GM12878 (cell line): ENCODE measurements at regions not wholly inside any gene's neighbourhood (a gene's known extent, or its start where the extent isn't known, plus 50 kb on each side); places are given as distances from the start of the nearest gene placed in this dataset.

Experiments used
- ATAC-seq: fragments of 200-7000 bp; cut with Tn5 transposase; 3 replicates; pipeline ENCODE4 v1.9.1; 2020; ENCODE audit warnings: mild to moderate bottlenecking, moderate library complexity
- BruUV-seq: library from RNA; stranded (reverse); fragments of 400-500 nt; replicated peaks from 2 replicates; lab custom pipeline; 2021; lab: Mats Ljungman, UMichigan
- CTCF ChIA-PET: fragments of 300-600 bp; sonication (Branson Sonifier 250); formaldehyde crosslinking; extraction: SDS; loops from one replicate; lab custom pipeline; 2021; ENCODE audit warnings: inconsistent platforms; lab: Yijun Ruan, JAX
- POLR2A ChIA-PET: fragments of 350-600 bp; formaldehyde crosslinking; extraction: SDS; loops from one replicate; lab custom pipeline; 2021; ENCODE audit warnings: inconsistent platforms; lab: Charles Lee
- RAD21 ChIA-PET: fragments of 300-600 bp; sonication (Branson Sonifier 250); formaldehyde crosslinking; loops from one replicate; lab custom pipeline; 2023; ENCODE audit warnings: antibody characterized with exemption; ENCODE audit not compliant: unreplicated experiment; lab: Charles Lee
- SMC1A ChIA-PET: fragments of 300-600 bp; sonication (Branson Sonifier 250); formaldehyde crosslinking; loops from one replicate; lab custom pipeline; 2023; ENCODE audit not compliant: unreplicated experiment, uncharacterized antibody; lab: Charles Lee
- DNase-seq: peaks from one replicate; pipeline ENCODE4 v3.0.0-alpha.2; 2011; ENCODE audit warnings: low read depth, low spot score
- FAIRE-seq: peaks from 3 replicates; lab custom pipeline; 2011; peaks lifted over from hg19 to GRCh38; lab: Jason Lieb, UNC
- H2AFZ ChIP-seq: 2 replicates; pipeline ENCODE4 v1.6.0; 2011; ENCODE audit warnings: low read depth, low read length, control low read depth; ENCODE audit not compliant: control insufficient read depth
- H3K27ac ChIP-seq: 2 replicates; pipeline ENCODE4 v1.5.1; 2011; ENCODE audit warnings: control low read depth; ENCODE audit not compliant: control insufficient read depth, insufficient read depth
- H3K27me3 ChIP-seq, 2 experiments: replicated peaks in 1 of 2; 2 replicates each; pipeline versions ENCODE4 v1.6.0 to v1.6.1; 2011; ENCODE audit warnings: low read length in 1 of 2; ENCODE audit not compliant: control insufficient read depth in 2 of 2, insufficient read depth in 2 of 2
- H3K36me3 ChIP-seq, 2 experiments: 2 replicates each; pipeline ENCODE4 v1.5.1; 2011; ENCODE audit warnings: low read length in 1 of 2; ENCODE audit not compliant: control insufficient read depth in 2 of 2, insufficient read depth in 2 of 2
- H3K4me1 ChIP-seq: 2 replicates; pipeline ENCODE4 v1.6.1; 2011; ENCODE audit warnings: mild to moderate bottlenecking, low read length, moderate library complexity, mixed read lengths; ENCODE audit not compliant: control insufficient read depth, insufficient read depth
- H3K4me2 ChIP-seq: 2 replicates; pipeline ENCODE4 v1.6.0; 2011; ENCODE audit warnings: control low read depth; ENCODE audit not compliant: control insufficient read depth, insufficient read depth
- H3K4me3 ChIP-seq: fragments of 200-600 bp; sonication (generic); 2 replicates; pipeline ENCODE4 v1.5.1; 2016
- H3K79me2 ChIP-seq: 2 replicates; pipeline ENCODE4 v1.6.0; 2011; ENCODE audit warnings: low read length; ENCODE audit not compliant: control insufficient read depth, insufficient read depth
- H3K9ac ChIP-seq: 2 replicates; pipeline ENCODE4 v1.8.0; 2011; ENCODE audit warnings: low read length, control low read depth, mixed read lengths; ENCODE audit not compliant: control insufficient read depth, insufficient read depth
- H3K9me3 ChIP-seq: replicated peaks from 3 replicates; pipeline ENCODE4 v1.5.1; 2011; ENCODE audit warnings: mild to moderate bottlenecking, low read length; ENCODE audit not compliant: control insufficient read depth, insufficient read depth
- H4K20me1 ChIP-seq: 2 replicates; pipeline ENCODE4 v1.6.0; 2011; ENCODE audit not compliant: control insufficient read depth, insufficient read depth
- BACH1 ChIP-seq: fragments of 450-650 bp; IDR thresholded peaks from 2 replicates; pipeline ENCODE4 v1.6.1; 2017; ENCODE audit warnings: mild to moderate bottlenecking, borderline replicate concordance
- BRCA1 ChIP-seq: IDR thresholded peaks from 2 replicates; pipeline ENCODE4 v1.6.1; 2011; ENCODE audit warnings: low read depth, low read length, improper control_type of control experiment
- CEBPB ChIP-seq, 2 experiments: fragments of 150-350 bp in 1 of 2; IDR thresholded peaks; 2 replicates each; pipeline ENCODE4 v1.6.1; 2012 to 2014; ENCODE audit warnings: low read depth in 2 of 2, low read length in 2 of 2, borderline replicate concordance in 1 of 2, inconsistent platforms in 1 of 2
- CREM ChIP-seq: IDR thresholded peaks from 2 replicates; pipeline ENCODE4 v1.6.1; 2014; ENCODE audit warnings: antibody characterized with exemption, low read depth
- ESRRA ChIP-seq: IDR thresholded peaks from 2 replicates; pipeline ENCODE4 v1.6.1; 2012; ENCODE audit warnings: mild to moderate bottlenecking, low read length, improper control_type of control experiment
- KAT2A ChIP-seq: conservative IDR thresholded peaks from 2 replicates; pipeline ENCODE4 v1.6.1; 2011; ENCODE audit warnings: low read depth, low read length; ENCODE audit not compliant: control insufficient read depth
- POLR2AphosphoS5 ChIP-seq: IDR thresholded peaks from 2 replicates; pipeline ENCODE4 v1.6.1; 2011; ENCODE audit warnings: mild to moderate bottlenecking, low read length, inconsistent platforms
- STAT3 ChIP-seq: IDR thresholded peaks from 2 replicates; pipeline ENCODE4 v1.6.1; 2011; ENCODE audit warnings: low read depth, low read length, improper control_type of control experiment
- ZNF24 ChIP-seq: fragments of 450-650 bp; IDR thresholded peaks from 2 replicates; pipeline ENCODE4 v1.6.1; 2017; ENCODE audit warnings: antibody characterized with exemption, mild to moderate bottlenecking
- WGBS: methylation state at CpG from one replicate; pipeline ENCODE4 v1.1.6; 2016; ENCODE audit warnings: low lambda C conversion rate; ENCODE audit not compliant: insufficient replicate concordance, insufficient coverage; ENCODE audit errors: missing lambda C conversion rate; 5-methylcytosine and 5-hydroxymethylcytosine counted together
- in situ Hi-C: fragments of 300-500 bp; cut with MboI; formaldehyde crosslinking; loops from 9 replicates; pipeline ENCODE4 v1.14.3; 2018; ENCODE audit warnings: mixed read lengths
- intact Hi-C: fragments of 100-400 bp; cut with micrococcal nuclease; formaldehyde crosslinking; loops from one replicate; pipeline ENCODE4 v1.14.2; 2022; ENCODE audit not compliant: unreplicated experiment
- TF ChIP-seq, protein P1 (sequence below): fragments of 450-650 bp; formaldehyde crosslinking; IDR thresholded peaks from 2 replicates; pipeline ENCODE4 v1.4.0; 2022; ENCODE audit warnings: mild to moderate bottlenecking, moderate library complexity
- TF ChIP-seq, protein P2 (sequence below): IDR thresholded peaks from 2 replicates; pipeline ENCODE4 v1.6.1; 2012; ENCODE audit warnings: mild to moderate bottlenecking, low read depth, low read length
- TF ChIP-seq, protein P3 (sequence below): fragments of 450-650 bp; IDR thresholded peaks from 2 replicates; pipeline ENCODE4 v1.6.1; 2018; ENCODE audit warnings: borderline replicate concordance, mild to moderate bottlenecking; ENCODE audit not compliant: partially characterized antibody

DNA sequence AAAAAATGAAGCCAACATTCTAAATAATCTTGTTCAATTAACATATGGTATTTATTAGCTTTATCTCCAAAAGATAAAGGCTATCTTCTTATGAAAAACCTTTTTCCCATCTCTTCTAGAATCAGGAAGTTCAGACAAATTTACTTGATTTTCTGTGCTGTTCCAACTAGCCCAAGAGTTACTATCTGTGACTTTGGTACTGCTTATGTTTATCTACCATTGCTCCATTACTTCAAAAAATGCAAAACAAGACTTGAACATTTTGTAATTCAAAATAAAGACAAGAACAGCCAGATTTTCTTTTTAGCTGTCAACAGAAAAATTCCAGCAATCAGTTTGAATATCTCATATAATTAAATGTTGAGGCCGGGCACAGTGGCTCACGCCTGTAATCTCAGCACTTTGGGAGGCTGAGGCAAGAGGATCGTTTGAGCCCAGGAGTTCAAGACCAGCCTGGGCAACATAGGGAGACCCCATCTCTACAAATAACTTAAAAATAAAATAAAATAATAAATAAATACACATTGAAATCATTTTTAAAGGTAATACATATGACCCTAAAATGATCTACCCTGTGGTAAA is 188.5 kb downstream of the LTN1 start (continued):
- TF ChIP-seq, protein P1, sequence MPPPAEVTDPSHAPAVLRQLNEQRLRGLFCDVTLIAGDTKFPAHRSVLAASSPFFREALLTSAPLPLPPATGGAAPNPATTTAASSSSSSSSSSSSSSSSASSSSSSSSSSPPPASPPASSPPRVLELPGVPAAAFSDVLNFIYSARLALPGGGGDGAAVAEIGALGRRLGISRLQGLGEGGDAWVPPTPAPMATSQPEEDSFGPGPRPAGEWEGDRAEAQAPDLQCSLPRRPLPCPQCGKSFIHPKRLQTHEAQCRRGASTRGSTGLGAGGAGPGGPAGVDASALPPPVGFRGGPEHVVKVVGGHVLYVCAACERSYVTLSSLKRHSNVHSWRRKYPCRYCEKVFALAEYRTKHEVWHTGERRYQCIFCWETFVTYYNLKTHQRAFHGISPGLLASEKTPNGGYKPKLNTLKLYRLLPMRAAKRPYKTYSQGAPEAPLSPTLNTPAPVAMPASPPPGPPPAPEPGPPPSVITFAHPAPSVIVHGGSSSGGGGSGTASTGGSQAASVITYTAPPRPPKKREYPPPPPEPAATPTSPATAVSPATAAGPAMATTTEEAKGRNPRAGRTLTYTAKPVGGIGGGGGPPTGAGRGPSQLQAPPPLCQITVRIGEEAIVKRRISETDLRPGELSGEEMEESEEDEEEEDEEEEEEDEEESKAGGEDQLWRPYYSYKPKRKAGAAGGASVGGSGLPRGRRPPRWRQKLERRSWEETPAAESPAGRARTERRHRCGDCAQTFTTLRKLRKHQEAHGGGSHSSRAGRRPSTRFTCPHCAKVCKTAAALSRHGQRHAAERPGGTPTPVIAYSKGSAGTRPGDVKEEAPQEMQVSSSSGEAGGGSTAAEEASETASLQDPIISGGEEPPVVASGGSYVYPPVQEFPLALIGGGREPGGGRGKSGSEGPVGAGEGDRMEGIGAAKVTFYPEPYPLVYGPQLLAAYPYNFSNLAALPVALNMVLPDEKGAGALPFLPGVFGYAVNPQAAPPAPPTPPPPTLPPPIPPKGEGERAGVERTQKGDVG (CRISPR knock-in tag) = no peak
- TF ChIP-seq BRCA1 = no peak
- TF ChIP-seq, protein P2, sequence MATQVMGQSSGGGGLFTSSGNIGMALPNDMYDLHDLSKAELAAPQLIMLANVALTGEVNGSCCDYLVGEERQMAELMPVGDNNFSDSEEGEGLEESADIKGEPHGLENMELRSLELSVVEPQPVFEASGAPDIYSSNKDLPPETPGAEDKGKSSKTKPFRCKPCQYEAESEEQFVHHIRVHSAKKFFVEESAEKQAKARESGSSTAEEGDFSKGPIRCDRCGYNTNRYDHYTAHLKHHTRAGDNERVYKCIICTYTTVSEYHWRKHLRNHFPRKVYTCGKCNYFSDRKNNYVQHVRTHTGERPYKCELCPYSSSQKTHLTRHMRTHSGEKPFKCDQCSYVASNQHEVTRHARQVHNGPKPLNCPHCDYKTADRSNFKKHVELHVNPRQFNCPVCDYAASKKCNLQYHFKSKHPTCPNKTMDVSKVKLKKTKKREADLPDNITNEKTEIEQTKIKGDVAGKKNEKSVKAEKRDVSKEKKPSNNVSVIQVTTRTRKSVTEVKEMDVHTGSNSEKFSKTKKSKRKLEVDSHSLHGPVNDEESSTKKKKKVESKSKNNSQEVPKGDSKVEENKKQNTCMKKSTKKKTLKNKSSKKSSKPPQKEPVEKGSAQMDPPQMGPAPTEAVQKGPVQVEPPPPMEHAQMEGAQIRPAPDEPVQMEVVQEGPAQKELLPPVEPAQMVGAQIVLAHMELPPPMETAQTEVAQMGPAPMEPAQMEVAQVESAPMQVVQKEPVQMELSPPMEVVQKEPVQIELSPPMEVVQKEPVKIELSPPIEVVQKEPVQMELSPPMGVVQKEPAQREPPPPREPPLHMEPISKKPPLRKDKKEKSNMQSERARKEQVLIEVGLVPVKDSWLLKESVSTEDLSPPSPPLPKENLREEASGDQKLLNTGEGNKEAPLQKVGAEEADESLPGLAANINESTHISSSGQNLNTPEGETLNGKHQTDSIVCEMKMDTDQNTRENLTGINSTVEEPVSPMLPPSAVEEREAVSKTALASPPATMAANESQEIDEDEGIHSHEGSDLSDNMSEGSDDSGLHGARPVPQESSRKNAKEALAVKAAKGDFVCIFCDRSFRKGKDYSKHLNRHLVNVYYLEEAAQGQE = no peak

DNA sequence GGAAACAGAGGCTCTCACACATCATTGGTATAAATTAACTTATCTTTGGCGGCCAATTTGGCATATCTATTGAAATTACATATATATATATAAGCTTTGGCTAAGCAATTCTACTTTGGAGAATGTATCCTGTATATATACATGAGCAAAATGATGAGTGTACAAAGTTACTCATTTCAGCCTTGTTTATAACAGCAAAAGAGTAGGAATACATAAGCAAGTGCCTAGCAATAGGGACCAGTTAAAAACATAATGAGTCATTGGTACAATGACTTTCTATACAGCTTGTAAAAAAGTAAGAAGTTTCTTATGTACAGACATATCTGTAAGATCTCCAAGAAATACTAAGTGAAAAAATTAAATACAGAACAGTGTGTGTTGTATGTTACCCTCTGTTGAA is 190.8 kb downstream of the LTN1 start:
- intact Hi-C loops (no loop called here), in situ Hi-C loops (no loop called here)
- ATAC-seq (no peak), DNase-seq (no peak), FAIRE-seq (no peak)
- no peaks in the 10 kb centered on the region for H3K36me3 ChIP-seq
- POLR2A ChIA-PET = no interaction called here
- CTCF ChIA-PET = interaction anchor here (0.7 kb wide), 1 partner anchor 284 kb away, joined by 3 read pairs; no protein-coding TSS in a partner anchor
- no TSS peak for BruUV-seq
- no peaks in the 10 kb centered on the region for H3K27me3 ChIP-seq
- H3K9me3 ChIP-seq = no peaks in the 10 kb centered on the region
- no peak overlapping the region for H3K4me3 ChIP-seq
- no peaks in the 10 kb centered on the region for H4K20me1 ChIP-seq
- SMC1A ChIA-PET = no interaction called here
- H3K27ac ChIP-seq = no peak overlapping the region
- no peak overlapping the region for H3K4me2 ChIP-seq
- RAD21 ChIA-PET = no interaction called here
- WGBS = 15% methylated on average over 1 of the region's 1 CpG
- no peaks in the 10 kb centered on the region for H3K79me2 ChIP-seq
- H2AFZ ChIP-seq = no peak overlapping the region
- no peaks in the 10 kb centered on the region for H3K4me1 ChIP-seq
- no peak overlapping the region for H3K9ac ChIP-seq
- no peak for TF ChIP-seq CEBPB (IDR thresholded peaks at IDR 0.05; ENCODE audit: borderline replicate concordance in 1 of 2, low read depth in 2 of 2, low read length in 2 of 2)
- no peak for TF ChIP-seq ZNF24
- no peak for TF ChIP-seq STAT3
- no peak for TF ChIP-seq CREM
- TF ChIP-seq KAT2A = no peak
- no peak for TF ChIP-seq BACH1
- TF ChIP-seq ESRRA = no peak
- TF ChIP-seq, protein P3, sequence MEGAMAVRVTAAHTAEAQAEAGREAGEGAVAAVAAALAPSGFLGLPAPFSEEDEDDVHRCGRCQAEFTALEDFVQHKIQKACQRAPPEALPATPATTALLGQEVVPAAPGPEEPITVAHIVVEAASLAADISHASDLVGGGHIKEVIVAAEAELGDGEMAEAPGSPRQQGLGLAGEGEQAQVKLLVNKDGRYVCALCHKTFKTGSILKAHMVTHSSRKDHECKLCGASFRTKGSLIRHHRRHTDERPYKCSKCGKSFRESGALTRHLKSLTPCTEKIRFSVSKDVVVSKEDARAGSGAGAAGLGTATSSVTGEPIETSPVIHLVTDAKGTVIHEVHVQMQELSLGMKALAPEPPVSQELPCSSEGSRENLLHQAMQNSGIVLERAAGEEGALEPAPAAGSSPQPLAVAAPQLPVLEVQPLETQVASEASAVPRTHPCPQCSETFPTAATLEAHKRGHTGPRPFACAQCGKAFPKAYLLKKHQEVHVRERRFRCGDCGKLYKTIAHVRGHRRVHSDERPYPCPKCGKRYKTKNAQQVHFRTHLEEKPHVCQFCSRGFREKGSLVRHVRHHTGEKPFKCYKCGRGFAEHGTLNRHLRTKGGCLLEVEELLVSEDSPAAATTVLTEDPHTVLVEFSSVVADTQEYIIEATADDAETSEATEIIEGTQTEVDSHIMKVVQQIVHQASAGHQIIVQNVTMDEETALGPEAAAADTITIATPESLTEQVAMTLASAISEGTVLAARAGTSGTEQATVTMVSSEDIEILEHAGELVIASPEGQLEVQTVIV = no peak
- TF ChIP-seq POLR2AphosphoS5 = no peak
